ENCODE measurements at regions not wholly inside any gene's neighbourhood (a gene's known extent, or its start where the extent isn't known, plus 50 kb on each side); places are given as distances from the start of the nearest gene placed in this dataset.
A peak's percentile ranks its signal among the peaks of the same experiment; 100 is the strongest.

- peak; percentile 13 for ATAC-seq
- TF ChIP-seq CTCF (IDR thresholded peaks at IDR 0.05) = no peak
These were observed 303.4 kb upstream of the MME start for GRCh38 chr3:154776549-154777225.

GRCh38 chr3:154775821-154776548 lies 304.1 kb upstream of the MME start:
- no peak overlapping the region for H3K4me3 ChIP-seq
- H3K27me3 ChIP-seq = no peaks in the 10 kb centered on the region
- no peak for TF ChIP-seq CTCF (IDR thresholded peaks at IDR 0.05)
- ATAC-seq = no peak
- no peak for DNase-seq
- no peaks in the 10 kb centered on the region for H3K36me3 ChIP-seq
- no peaks in the 10 kb centered on the region for H3K9me3 ChIP-seq
- H3K27ac ChIP-seq = no peak overlapping the region
- intact Hi-C loops (cut with DNase I) = no loop called here
- no peaks in the 10 kb centered on the region for H3K4me1 ChIP-seq

More at GRCh38 chr3:154776549-154777225, 303.4 kb upstream of the MME start:
- Histone ChIP-seq H3K27me3 (no peaks in the 10 kb centered on the region), H3K4me3 (no peak overlapping the region), H3K36me3 (no peaks in the 10 kb centered on the region), H3K9me3 (no peaks in the 10 kb centered on the region), H3K27ac (no peak overlapping the region), H3K4me1 (no peaks in the 10 kb centered on the region)
- intact Hi-C loops (cut with DNase I) = no loop called here
- no peak for DNase-seq

DNA sequence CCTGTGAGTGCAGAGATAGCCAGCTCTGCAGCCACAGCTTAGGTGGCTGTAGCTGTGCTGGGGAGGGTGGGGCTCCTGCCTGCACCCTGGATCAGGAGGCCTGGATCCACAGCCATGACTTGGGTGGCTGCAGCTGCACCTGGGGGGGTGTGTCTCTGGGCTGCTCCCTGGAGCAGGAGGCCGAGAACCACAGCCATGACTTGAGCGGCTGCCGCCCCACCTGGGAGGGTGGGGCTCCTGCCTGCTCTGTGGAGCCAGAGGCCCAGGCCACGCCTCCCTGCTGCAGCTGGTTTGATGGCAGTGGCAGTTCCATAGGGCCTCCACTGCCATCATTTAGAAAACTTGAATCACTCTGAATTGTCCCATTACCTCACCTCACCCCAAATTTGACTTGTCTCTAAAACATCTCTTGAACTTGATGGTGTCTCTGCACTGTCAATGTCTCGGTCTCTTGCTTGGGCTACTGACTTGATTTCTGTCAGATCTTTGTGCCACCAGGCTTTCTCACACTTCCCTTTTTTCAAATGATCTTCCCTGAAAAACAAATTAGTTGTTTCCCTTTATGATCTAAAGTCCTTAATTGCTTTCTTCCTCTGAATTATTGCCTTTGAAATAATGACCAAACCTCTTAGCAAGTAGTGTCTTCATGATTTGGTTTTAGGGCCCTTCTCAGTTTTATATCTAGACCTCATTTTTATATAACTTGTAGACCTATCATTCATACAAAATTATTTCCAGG lies 313.2 kb upstream of the MME start:
- TF ChIP-seq CTCF (IDR thresholded peaks at IDR 0.05) = no peak
- no peaks in the 10 kb centered on the region for H3K27me3 ChIP-seq
- H3K4me1 ChIP-seq = no peaks in the 10 kb centered on the region
- no peak overlapping the region for H3K4me3 ChIP-seq
- intact Hi-C loops (cut with DNase I) = no loop called here
- DNase-seq = peak in 1 of 4 donors; percentile 53
- no peak overlapping the region for H3K27ac ChIP-seq
- ATAC-seq = no peak
- H3K9me3 ChIP-seq = peaks cover 0 to 9% of the 10 kb centered on the region in 2 donors
- no peaks in the 10 kb centered on the region for H3K36me3 ChIP-seq

DNA sequence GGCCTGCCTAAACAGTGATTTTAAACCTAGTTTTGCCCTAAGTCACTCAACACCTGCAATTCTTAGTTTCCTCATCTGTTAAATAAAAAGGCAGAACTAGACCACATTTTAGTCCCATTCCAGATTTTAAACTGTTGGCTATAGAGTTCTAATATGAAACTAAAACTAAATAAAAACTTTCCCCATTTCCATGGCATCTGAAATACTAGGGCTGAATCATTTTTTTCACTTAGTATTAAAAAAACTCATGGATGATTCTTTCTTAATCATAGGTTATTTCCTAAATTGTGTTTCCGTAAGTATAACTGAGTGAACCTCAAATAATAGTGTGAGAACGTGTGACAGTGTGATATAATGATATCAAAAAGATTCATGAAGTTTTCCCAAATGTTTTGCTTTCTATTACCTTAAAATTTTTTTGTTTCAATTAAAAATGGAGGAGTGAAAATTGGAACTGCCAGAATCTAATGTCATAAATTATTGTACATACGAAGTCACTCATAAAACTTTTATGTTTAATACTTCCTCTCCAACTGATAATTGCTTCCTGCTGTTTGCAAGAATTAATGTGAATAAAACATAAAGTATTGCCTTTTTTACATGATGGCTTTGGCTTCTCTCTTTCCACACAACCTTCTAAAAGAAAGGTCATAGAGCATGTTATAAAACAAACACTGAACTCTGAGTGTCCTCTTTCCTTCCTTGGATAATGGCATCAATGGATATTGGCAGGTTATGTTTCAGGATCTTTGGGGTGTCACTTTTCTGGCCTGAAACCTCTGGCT lies 315.1 kb upstream of the MME start:
- no peaks in the 10 kb centered on the region for H3K36me3 ChIP-seq
- no peaks in the 10 kb centered on the region for H3K4me1 ChIP-seq
- no peak overlapping the region for H3K4me3 ChIP-seq
- H3K27ac ChIP-seq = no peak overlapping the region
- peaks cover 0 to 9% of the 10 kb centered on the region in 2 donors for H3K9me3 ChIP-seq
- no peaks in the 10 kb centered on the region for H3K27me3 ChIP-seq
- no peak for TF ChIP-seq CTCF (IDR thresholded peaks at IDR 0.05)
- DNase-seq (no peak), ATAC-seq (no peak)
- intact Hi-C loops (cut with DNase I) = loop anchor here in 1 of 2 donors (5.0 kb wide), 1 partner anchor 557 kb away; no protein-coding TSS in a partner anchor
